Esophagus squamous epithelium (tissue), 5 donors: ENCODE measurements at regions not wholly inside any gene's neighbourhood (a gene's known extent, or its start where the extent isn't known, plus 50 kb on each side); places are given as distances from the start of the nearest gene placed in this dataset.
"Not testable (repeated sequence)": the region's sequence is repeated elsewhere in the genome, so short reads cannot be mapped to it uniquely, and the experiment has no call there.

Source experiments
- DNase-seq: peaks from one replicate; lab custom pipeline; 2025; lab: John Stamatoyannopoulos, UW
- H3K27ac ChIP-seq, 4 donors: fragments of 200-600 bp; sonication (generic); one replicate each; pipeline ENCODE4 v1.5.1; 2016 to 2019; ENCODE audit warnings: mild to moderate bottlenecking in 1 of 4
- H3K27me3 ChIP-seq, 4 donors: fragments of 200-600 bp; sonication (generic); 1 replicate in 3 of 4; 2 replicates in 1 of 4; pipeline versions ENCODE4 v1.5.1 to v1.6.0; 2017 to 2021; ENCODE audit warnings: antibody characterized with exemption in 1 of 4
- H3K36me3 ChIP-seq, 3 donors: fragments of 200-600 bp; sonication (generic); one replicate each; pipeline ENCODE4 v1.5.1; 2016 to 2019
- H3K4me1 ChIP-seq, 3 donors: fragments of 200-600 bp; sonication (generic); one replicate each; pipeline ENCODE4 v1.5.1; 2017 to 2019
- H3K4me3 ChIP-seq, 4 donors: fragments of 200-600 bp; sonication (generic); 1 replicate in 3 of 4; 2 replicates in 1 of 4; pipeline ENCODE4 v1.5.1; 2016 to 2019; ENCODE audit warnings: mild to moderate bottlenecking in 2 of 4, moderate library complexity in 1 of 4
- H3K9me3 ChIP-seq, 3 donors: fragments of 200-600 bp; sonication (generic); one replicate each; pipeline ENCODE4 v1.5.1; 2016 to 2019
- CTCF ChIP-seq, 6 experiments: fragments of 450-650 bp in 4 of 6; fragments of 200-600 bp in 2 of 6; sonication (generic) in 2 of 6; IDR thresholded peaks; one replicate each; pipeline ENCODE4 v1.5.1; 2016 to 2019; ENCODE audit warnings: antibody characterized with exemption in 6 of 6, mild to moderate bottlenecking in 4 of 6, moderate library complexity in 4 of 6
- POLR2A ChIP-seq, 4 donors: fragments of 450-650 bp; IDR thresholded peaks; one replicate each; pipeline ENCODE4 v1.6.1; 2017; ENCODE audit warnings: antibody characterized with exemption in 4 of 4, mild to moderate bottlenecking in 4 of 4, moderate library complexity in 3 of 4
- WGBS, 2 donors: methylation state at CpG; one replicate each; pipeline ENCODE4 v1.1.5; 2018; 5-methylcytosine and 5-hydroxymethylcytosine counted together
- intact Hi-C: fragments of 100-400 bp; cut with DNase I; formaldehyde crosslinking; loops from one replicate; pipeline ENCODE4 v1.15.0; 2022
- donor health status: DM: yes; HTN: yes; CAD: no.

DNA sequence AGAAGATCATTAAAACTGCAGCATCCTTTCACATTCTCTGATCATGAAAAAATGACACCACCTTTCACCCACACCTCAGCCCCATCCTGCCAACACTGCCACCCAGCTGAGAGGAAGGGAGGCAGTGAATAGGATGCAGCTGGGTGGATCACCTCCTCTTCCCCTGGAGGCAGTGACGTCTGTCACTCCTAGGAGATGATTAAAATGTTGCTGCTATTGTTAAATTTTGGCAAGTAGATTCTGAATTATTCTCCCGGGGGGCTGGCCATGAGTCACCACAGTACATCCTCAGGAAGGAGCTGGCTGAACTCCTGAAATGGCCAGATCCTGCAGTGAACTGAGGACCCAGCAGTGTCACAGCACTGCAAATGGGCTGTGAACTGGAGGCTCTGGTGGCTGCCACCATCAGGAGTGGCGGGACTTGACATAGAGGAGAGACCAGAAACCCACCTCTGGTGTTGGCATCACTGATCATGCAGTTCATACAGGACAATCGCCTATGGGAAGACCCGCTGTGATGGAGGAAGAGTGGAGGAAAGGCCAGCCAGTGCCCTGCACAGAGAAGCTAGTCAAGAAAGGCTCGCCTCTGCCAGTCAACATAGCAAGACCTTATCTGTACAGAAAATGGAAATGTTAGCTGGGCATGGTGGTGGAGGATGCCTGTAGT, 199.1 kb downstream of the FAM43A start:
- no peak overlapping the region for H3K4me3 ChIP-seq
- no peaks in the 10 kb centered on the region for H3K36me3 ChIP-seq
- peaks cover 11 to 18% (median 14%) of the 10 kb centered on the region in 3 donors for H3K4me1 ChIP-seq
- 78 to 100% methylated on average over 3 to 5 of the region's 6 CpGs for WGBS, 2 donors
- H3K9me3 ChIP-seq: peaks cover 0 to 16% (median 9%) of the 10 kb centered on the region in 3 donors
- H3K27ac ChIP-seq: no peak overlapping the region
- H3K27me3 ChIP-seq: no peaks in the 10 kb centered on the region
- TF ChIP-seq POLR2A (IDR thresholded peaks at IDR 0.05) (no peak), CTCF (IDR thresholded peaks at IDR 0.05) (no peak)
- no peak for DNase-seq
- intact Hi-C loops: no loop called here

GRCh38 chr3:194885766-194886165, 200.1 kb downstream of the FAM43A start:
- intact Hi-C loops: no loop called here
- no peak for DNase-seq

DNA sequence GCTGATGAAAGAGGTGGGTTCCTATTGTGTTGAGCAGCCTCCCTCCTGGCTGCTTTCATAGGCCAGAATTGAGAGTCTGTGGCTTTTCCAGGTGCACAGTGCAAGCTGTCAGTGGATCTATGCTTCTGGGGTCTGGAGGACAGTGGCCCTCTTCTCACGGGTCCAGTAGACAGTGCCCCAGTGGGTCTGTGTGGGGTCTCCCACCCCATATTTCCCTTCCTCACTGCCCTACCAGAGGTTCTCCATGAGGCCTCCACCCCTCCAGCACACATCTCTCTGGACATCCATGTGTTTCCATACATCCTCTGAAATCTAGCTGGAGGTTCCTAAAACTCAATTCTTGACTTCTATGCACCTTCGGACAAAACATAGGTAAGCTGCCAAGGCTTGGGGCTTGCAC, 201.2 kb downstream of the FAM43A start:
- no peak overlapping the region for H3K4me3 ChIP-seq
- H3K4me1 ChIP-seq: no peaks in the 10 kb centered on the region
- intact Hi-C loops: no loop called here
- 91 to 100% methylated on average over 1 to 2 of the region's 2 CpGs for WGBS, 2 donors
- no peaks in the 10 kb centered on the region for H3K36me3 ChIP-seq
- no peak for TF ChIP-seq CTCF (IDR thresholded peaks at IDR 0.05)
- no peak for TF ChIP-seq POLR2A (IDR thresholded peaks at IDR 0.05)
- DNase-seq: no peak
- peaks cover 0 to 16% (median 9%) of the 10 kb centered on the region in 3 donors for H3K9me3 ChIP-seq
- H3K27me3 ChIP-seq: no peaks in the 10 kb centered on the region
- H3K27ac ChIP-seq: no peak overlapping the region

More at GRCh38 chr3:194885766-194886165, 200.1 kb downstream of the FAM43A start:
- H3K27ac ChIP-seq: no peak overlapping the region
- peaks cover 4 to 9% (median 5%) of the 10 kb centered on the region in 3 donors for H3K4me1 ChIP-seq
- no peaks in the 10 kb centered on the region for H3K27me3 ChIP-seq
- no peak for TF ChIP-seq CTCF (IDR thresholded peaks at IDR 0.05)
- TF ChIP-seq POLR2A (IDR thresholded peaks at IDR 0.05): no peak
- H3K9me3 ChIP-seq: peaks cover 0 to 16% (median 9%) of the 10 kb centered on the region in 3 donors
- H3K36me3 ChIP-seq: no peaks in the 10 kb centered on the region
- H3K4me3 ChIP-seq: no peak overlapping the region
- WGBS, 2 donors: 100% methylated on average over 1 of the region's 2 CpGs

DNA sequence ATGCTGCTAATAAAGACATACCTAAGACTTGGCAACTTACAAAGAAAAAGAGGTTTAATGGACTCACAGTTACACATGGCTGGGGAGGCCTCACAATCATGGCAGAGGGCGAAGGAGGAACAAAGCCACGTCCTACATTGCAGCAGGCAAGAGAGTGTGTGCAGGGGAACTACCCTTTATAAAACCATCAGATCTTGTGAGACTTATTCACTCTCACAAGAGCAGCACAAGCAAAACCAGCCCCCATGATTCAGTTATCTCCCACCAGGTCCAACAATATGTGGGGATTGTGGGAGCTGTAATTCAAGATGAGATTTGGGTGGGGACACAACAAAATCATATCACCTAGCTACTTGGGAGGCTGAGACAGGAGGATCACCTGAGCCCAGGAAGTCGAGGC, 202.4 kb downstream of the FAM43A start:
- DNase-seq, H3K27me3 ChIP-seq, H3K36me3 ChIP-seq, H3K27ac ChIP-seq, intact Hi-C loops, H3K4me1 ChIP-seq, H3K4me3 ChIP-seq: not testable (repeated sequence)
- peaks cover 0 to 16% (median 9%) of the 10 kb centered on the region in 3 donors for H3K9me3 ChIP-seq
- WGBS, 2 donors: 62 to 97% methylated on average over 3 of the region's 3 CpGs

DNA sequence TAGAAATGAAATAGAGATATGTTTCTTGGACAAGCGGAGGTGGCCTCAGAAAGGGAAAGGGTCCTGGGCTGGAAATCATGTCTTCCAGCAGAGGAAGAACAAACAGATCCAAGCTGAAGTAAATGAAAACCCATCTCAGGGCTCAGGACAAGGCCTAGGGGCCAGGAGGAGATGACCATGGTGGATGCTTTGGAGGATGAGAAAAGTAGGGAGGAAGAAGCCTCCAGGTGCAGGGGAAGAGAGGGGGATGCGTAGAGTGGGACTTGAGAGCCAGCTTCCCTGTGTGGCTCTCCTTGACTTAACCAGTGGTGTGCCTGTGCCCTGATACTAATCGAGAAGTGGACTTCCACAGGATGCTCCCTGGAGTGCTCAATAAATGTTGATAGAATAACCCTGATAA, 203.2 kb downstream of the FAM43A start:
- Histone ChIP-seq H3K4me3 (no peak overlapping the region), H3K9me3 (peaks cover 0 to 10% (median 9%) of the 10 kb centered on the region in 3 donors), H3K27me3 (no peaks in the 10 kb centered on the region), H3K27ac (no peak overlapping the region), H3K36me3 (no peaks in the 10 kb centered on the region), H3K4me1 (no peaks in the 10 kb centered on the region)
- TF ChIP-seq CTCF (IDR thresholded peaks at IDR 0.05): no peak
- no peak for TF ChIP-seq POLR2A (IDR thresholded peaks at IDR 0.05)
- WGBS, 2 donors: 84 to 89% methylated on average over 3 of the region's 3 CpGs
- intact Hi-C loops: no loop called here
- no peak for DNase-seq
